A549 (cell line): ENCODE measurements at regions not wholly inside any gene's neighbourhood (a gene's known extent, or its start where the extent isn't known, plus 50 kb on each side); places are given as distances from the start of the nearest gene placed in this dataset.
A peak's percentile ranks its signal among the peaks of the same experiment; 100 is the strongest.
"Not testable (repeated sequence)": the region's sequence is repeated elsewhere in the genome, so short reads cannot be mapped to it uniquely, and the experiment has no call there.

ENCODE experiments used
- ATAC-seq, 2 experiments: fragments of 200-7000 bp in 1 of 2; fragments of >200 bp in 1 of 2; cut with Nextera tagmentation in 1 of 2; cut with Tn5 transposase in 1 of 2; 3 replicates each; pipeline versions ENCODE4 v1.8.0 to v1.9.1; 2018 to 2020; ENCODE audit warnings: mild to moderate bottlenecking in 1 of 2, moderate library complexity in 1 of 2
- CTCF ChIA-PET: fragments of 300-600 bp; sonication (Branson Sonifier 250); formaldehyde crosslinking; extraction: SDS; loops from one replicate; lab custom pipeline; 2021; ENCODE audit warnings: antibody characterized with exemption, inconsistent platforms; lab: Yijun Ruan, JAX
- POLR2A ChIA-PET: fragments of 350-600 bp; formaldehyde crosslinking; extraction: SDS; loops from one replicate; lab custom pipeline; 2021; ENCODE audit warnings: antibody characterized with exemption, inconsistent platforms; lab: Yijun Ruan, JAX
- DNase-seq, 2 experiments: peaks; one replicate each; pipeline versions ENCODE4 v3.0.0 to v3.0.0-alpha.2; 2011 to 2016; ENCODE audit warnings: low read depth in 1 of 2, low spot score in 1 of 2
- FAIRE-seq: peaks from 2 replicates; lab custom pipeline; 2011; peaks lifted over from hg19 to GRCh38; lab: Jason Lieb, UNC
- H3K27ac ChIP-seq, 2 experiments: fragments of >200 bp; sonication (Bioruptor Twin); formaldehyde crosslinking; 3 replicates each; pipeline ENCODE4 v1.5.1; 2016 to 2017
- H3K4me1 ChIP-seq: fragments of >200 bp; sonication (Bioruptor Twin); formaldehyde crosslinking; 3 replicates; pipeline ENCODE4 v1.6.1; 2016
- H3K4me2 ChIP-seq: fragments of >200 bp; sonication (Bioruptor Twin); formaldehyde crosslinking; 3 replicates; pipeline ENCODE4 v1.6.1; 2016
- H3K4me3 ChIP-seq: fragments of >200 bp; sonication (Bioruptor Twin); formaldehyde crosslinking; 3 replicates; pipeline ENCODE4 v1.5.1; 2016
- H3K9me3 ChIP-seq: fragments of >200 bp; sonication (Bioruptor Twin); formaldehyde crosslinking; 3 replicates; pipeline ENCODE4 v1.6.1; 2016
- BCL3 ChIP-seq: fragments of >200 bp; sonication (Bioruptor Twin); formaldehyde crosslinking; IDR thresholded peaks from 3 replicates; pipeline ENCODE4 v1.6.1; 2016
- BHLHE40 ChIP-seq: IDR thresholded peaks from 2 replicates; pipeline ENCODE4 v1.6.1; 2012; ENCODE audit warnings: low read depth, low read length, inconsistent platforms
- CBX2 ChIP-seq: fragments of 200-600 bp; sonication (generic); IDR thresholded peaks from 2 replicates; pipeline ENCODE4 v1.6.1; 2016; ENCODE audit warnings: low read depth, mild to moderate bottlenecking, borderline replicate concordance
- CBX8 ChIP-seq: fragments of 200-600 bp; sonication (generic); IDR thresholded peaks from 2 replicates; pipeline ENCODE4 v1.6.1; 2016
- CHD2 ChIP-seq: fragments of 150-350 bp; IDR thresholded peaks from 2 replicates; pipeline ENCODE4 v1.6.1; 2014; ENCODE audit warnings: low read length; ENCODE audit not compliant: partially characterized antibody
- CTCF ChIP-seq: fragments of >200 bp; sonication (Bioruptor Twin); formaldehyde crosslinking; IDR thresholded peaks from 3 replicates; pipeline ENCODE4 v1.5.1; 2016
- EHF ChIP-seq: fragments of 250-450 bp; sonication (Bioruptor Pico); IDR thresholded peaks from 2 replicates; pipeline ENCODE4 v1.5.0; 2020; ENCODE audit warnings: mild to moderate bottlenecking
- HEYL ChIP-seq: fragments of 250-450 bp; sonication (Bioruptor Pico); IDR thresholded peaks from 2 replicates; pipeline ENCODE4 v1.8.0; 2021; ENCODE audit warnings: mild to moderate bottlenecking, moderate library complexity
- MAFK ChIP-seq: fragments of 450-650 bp; IDR thresholded peaks from 2 replicates; pipeline ENCODE4 v1.6.1; 2014; ENCODE audit not compliant: partially characterized antibody
- NPAS2 ChIP-seq: fragments of 250-450 bp; sonication (Bioruptor Pico); IDR thresholded peaks from 2 replicates; pipeline ENCODE4 v1.8.0; 2022; ENCODE audit warnings: mild to moderate bottlenecking, moderate library complexity, borderline replicate concordance
- NR3C1 ChIP-seq: fragments of >200 bp; sonication (Bioruptor Twin); formaldehyde crosslinking; IDR thresholded peaks from 3 replicates; pipeline ENCODE4 v1.6.1; 2017
- POLR2A ChIP-seq: IDR thresholded peaks from 2 replicates; pipeline ENCODE4 v1.6.1; 2012; ENCODE audit warnings: mild to moderate bottlenecking, low read length
- RAD21 ChIP-seq, 2 experiments: fragments of >200 bp in 1 of 2; sonication (Bioruptor Twin) in 1 of 2; formaldehyde crosslinking in 1 of 2; IDR thresholded peaks in 1 of 2; conservative IDR thresholded peaks in 1 of 2; 2 replicates in 1 of 2; 3 replicates in 1 of 2; pipeline ENCODE4 v1.6.1; 2012 to 2018; ENCODE audit warnings: inconsistent platforms in 1 of 2
- RARB ChIP-seq: fragments of 250-450 bp; sonication (Bioruptor Pico); IDR thresholded peaks from 2 replicates; pipeline ENCODE4 v1.8.0; 2021; ENCODE audit warnings: mild to moderate bottlenecking, moderate library complexity
- RNF2 ChIP-seq: fragments of 200-600 bp; sonication (generic); IDR thresholded peaks from 2 replicates; pipeline ENCODE4 v1.6.1; 2016; ENCODE audit warnings: low read depth, mild to moderate bottlenecking, antibody characterized with exemption, moderate library complexity, borderline replicate concordance
- SMC3 ChIP-seq: fragments of >200 bp; sonication (Bioruptor Twin); formaldehyde crosslinking; IDR thresholded peaks from 3 replicates; pipeline ENCODE4 v1.6.1; 2018; ENCODE audit warnings: inconsistent platforms
- SREBF2 ChIP-seq: fragments of 450-650 bp; IDR thresholded peaks from 2 replicates; pipeline ENCODE4 v1.6.1; 2014; ENCODE audit warnings: mild to moderate bottlenecking, moderate library complexity
- ZFP36 ChIP-seq: fragments of 450-650 bp; IDR thresholded peaks from 2 replicates; pipeline ENCODE4 v1.6.1; 2014; ENCODE audit warnings: borderline replicate concordance; ENCODE audit not compliant: partially characterized antibody
- ZSCAN20 ChIP-seq: fragments of 250-450 bp; sonication (Bioruptor Pico); IDR thresholded peaks from 2 replicates; pipeline ENCODE4 v1.8.0; 2022; ENCODE audit warnings: mild to moderate bottlenecking, moderate library complexity
- WGBS: methylation state at CpG from one replicate; pipeline ENCODE4 v1.1.6; 2017; ENCODE audit errors: missing lambda C conversion rate; 5-methylcytosine and 5-hydroxymethylcytosine counted together
- TF ChIP-seq, protein P1 (sequence below): IDR thresholded peaks from 2 replicates; pipeline ENCODE4 v1.6.1; 2012; ENCODE audit warnings: low read depth, borderline replicate concordance
- TF ChIP-seq, protein P2 (sequence below): IDR thresholded peaks from 2 replicates; pipeline ENCODE4 v1.6.1; 2012

DNA sequence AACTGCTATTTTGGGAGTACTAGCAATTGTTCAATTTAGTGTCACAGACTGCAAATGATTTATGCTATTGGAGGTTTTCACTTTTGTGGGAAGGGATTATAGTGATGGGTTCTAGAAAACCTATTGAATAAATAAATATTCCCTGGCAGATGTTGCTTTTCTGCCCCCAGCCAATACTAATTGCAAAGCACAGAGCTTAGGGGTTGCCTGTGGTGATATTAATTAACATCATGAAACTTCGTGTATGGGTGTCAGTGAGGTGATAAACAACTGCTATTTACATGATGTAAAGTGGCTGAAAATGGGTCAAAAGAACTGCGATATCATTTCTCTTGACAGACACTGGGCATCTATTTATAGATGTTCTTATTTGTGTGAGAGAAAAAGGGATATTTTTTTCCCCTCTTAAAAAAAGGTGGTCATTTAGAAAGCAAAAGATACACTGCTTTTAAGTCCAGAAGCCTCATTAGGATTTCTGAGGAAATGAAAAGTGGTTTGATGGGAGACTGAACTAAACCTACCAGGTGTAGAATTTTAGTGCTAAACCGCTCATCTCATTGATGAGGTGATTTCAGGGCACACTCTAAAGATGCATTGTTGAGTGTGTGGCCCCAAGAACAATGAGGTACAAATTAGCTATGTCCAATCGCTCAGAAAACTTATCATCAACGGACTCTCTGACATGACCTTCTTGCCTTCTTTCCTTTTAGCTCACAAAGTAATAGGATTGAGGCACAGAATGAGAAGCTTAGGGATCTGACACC, 116.7 kb upstream of the CHST9 start:
- no peak for DNase-seq
- no peak for FAIRE-seq
- Histone ChIP-seq H3K4me1 (no peaks in the 10 kb centered on the region), H3K27ac (no peak overlapping the region), H3K4me3 (no peak overlapping the region), H3K4me2 (no peak overlapping the region), H3K9me3 (no peaks in the 10 kb centered on the region)
- 10% methylated on average over 5 of the region's 5 CpGs for WGBS
- POLR2A ChIA-PET: no interaction called here
- TF ChIP-seq MAFK (no peak), RNF2 (no peak), ZSCAN20 (CRISPR knock-in tag) (no peak), BHLHE40 (no peak), SMC3 (no peak), BCL3 (no peak), CBX2 (no peak), RARB (CRISPR knock-in tag) (no peak), CBX8 (no peak), POLR2A (no peak), CHD2 (no peak), EHF (CRISPR knock-in tag) (no peak), HEYL (CRISPR knock-in tag) (no peak), SREBF2 (no peak)
- TF ChIP-seq, protein P1, sequence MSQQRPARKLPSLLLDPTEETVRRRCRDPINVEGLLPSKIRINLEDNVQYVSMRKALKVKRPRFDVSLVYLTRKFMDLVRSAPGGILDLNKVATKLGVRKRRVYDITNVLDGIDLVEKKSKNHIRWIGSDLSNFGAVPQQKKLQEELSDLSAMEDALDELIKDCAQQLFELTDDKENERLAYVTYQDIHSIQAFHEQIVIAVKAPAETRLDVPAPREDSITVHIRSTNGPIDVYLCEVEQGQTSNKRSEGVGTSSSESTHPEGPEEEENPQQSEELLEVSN: no peak
- TF ChIP-seq, protein P2, sequence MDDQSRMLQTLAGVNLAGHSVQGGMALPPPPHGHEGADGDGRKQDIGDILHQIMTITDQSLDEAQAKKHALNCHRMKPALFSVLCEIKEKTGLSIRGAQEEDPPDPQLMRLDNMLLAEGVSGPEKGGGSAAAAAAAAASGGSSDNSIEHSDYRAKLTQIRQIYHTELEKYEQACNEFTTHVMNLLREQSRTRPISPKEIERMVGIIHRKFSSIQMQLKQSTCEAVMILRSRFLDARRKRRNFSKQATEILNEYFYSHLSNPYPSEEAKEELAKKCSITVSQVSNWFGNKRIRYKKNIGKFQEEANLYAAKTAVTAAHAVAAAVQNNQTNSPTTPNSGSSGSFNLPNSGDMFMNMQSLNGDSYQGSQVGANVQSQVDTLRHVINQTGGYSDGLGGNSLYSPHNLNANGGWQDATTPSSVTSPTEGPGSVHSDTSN: no peak
- CTCF ChIA-PET: no interaction called here
- no peak for ATAC-seq

GRCh38 chr18:27298214-27298804, 113.2 kb upstream of the CHST9 start:
- CTCF ChIA-PET: no interaction called here
- Histone ChIP-seq H3K4me2 (no peak overlapping the region), H3K4me3 (no peak overlapping the region), H3K27ac (no peak overlapping the region)
- DNase-seq: peak in 1 of 2 experiments; percentile 5
- 63% methylated on average over 4 of the region's 4 CpGs for WGBS
- TF ChIP-seq RAD21 (conservative IDR thresholded peaks at IDR 0.05 in 1 of 2, IDR thresholded peaks at IDR 0.05 in 1 of 2): peak in 1 of 2 experiments; percentile 40; a peak in 2 of 5 replicates
- TF ChIP-seq NR3C1: no peak
- TF ChIP-seq NPAS2 (CRISPR knock-in tag): no peak
- no peak for TF ChIP-seq BCL3
- no peak for TF ChIP-seq CBX2
- 0 out of 3 replicates have a peak, but pooled peaks have one; percentile 10 for TF ChIP-seq CTCF
- no peak for TF ChIP-seq ZFP36
- TF ChIP-seq RARB (CRISPR knock-in tag): no peak
- TF ChIP-seq EHF (CRISPR knock-in tag): no peak
- TF ChIP-seq, all 56 proteins: peak for 2
- ATAC-seq (no peak), FAIRE-seq (no peak)
- POLR2A ChIA-PET: no interaction called here
- H3K4me1 ChIP-seq: no peaks in the 10 kb centered on the region
- no peaks in the 10 kb centered on the region for H3K9me3 ChIP-seq

- WGBS: 0% methylated on average over 2 of the region's 2 CpGs
Observed at GRCh38 chr18:27285973-27286562, 101.0 kb upstream of the CHST9 start.

More at GRCh38 chr18:27285973-27286562, 101.0 kb upstream of the CHST9 start:
- H3K27ac ChIP-seq, CTCF ChIA-PET, ATAC-seq, H3K4me1 ChIP-seq, POLR2A ChIA-PET, H3K4me2 ChIP-seq, DNase-seq, H3K9me3 ChIP-seq, H3K4me3 ChIP-seq: not testable (repeated sequence)
- FAIRE-seq: peak; percentile 54
